Stimulated activated CD4-positive, alpha-beta T cell treated with anti-CD3 and anti-CD28 coated beads, Interleukin-1b, Interleukin-23, amount 100 ng/mL, for 4 hours (primary cell): ENCODE measurements at regions not wholly inside any gene's neighbourhood (a gene's known extent, or its start where the extent isn't known, plus 50 kb on each side); places are given as distances from the start of the nearest gene placed in this dataset.
"Not testable (repeated sequence)": the region's sequence is repeated elsewhere in the genome, so short reads cannot be mapped to it uniquely, and the experiment has no call there.

Source experiments
- DNase-seq, 2 donors: peaks; one replicate each; pipeline ENCODE4 v3.0.0-alpha.2; 2020; ENCODE audit warnings: low read depth in 2 of 2

DNA sequence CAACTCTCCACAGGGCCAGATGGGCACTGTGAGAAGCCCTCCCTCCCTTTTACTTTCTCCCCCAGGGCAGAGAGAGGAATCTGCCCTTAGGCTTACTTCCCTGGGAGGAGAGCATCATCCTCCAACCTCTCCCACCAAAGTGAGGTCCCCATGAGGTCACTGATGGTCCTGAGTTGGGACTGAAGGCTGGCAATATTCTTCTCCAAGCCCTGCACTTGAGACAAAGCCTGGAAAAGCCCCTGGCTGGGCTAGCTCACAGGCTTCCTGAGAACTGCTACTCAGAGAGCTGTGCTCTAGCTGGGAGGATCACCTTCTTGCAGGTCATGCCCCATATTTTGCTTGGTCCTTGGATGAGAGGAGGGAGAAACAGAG is 110.0 kb upstream of the MEF2A start:
- DNase-seq, result no peak

DNA sequence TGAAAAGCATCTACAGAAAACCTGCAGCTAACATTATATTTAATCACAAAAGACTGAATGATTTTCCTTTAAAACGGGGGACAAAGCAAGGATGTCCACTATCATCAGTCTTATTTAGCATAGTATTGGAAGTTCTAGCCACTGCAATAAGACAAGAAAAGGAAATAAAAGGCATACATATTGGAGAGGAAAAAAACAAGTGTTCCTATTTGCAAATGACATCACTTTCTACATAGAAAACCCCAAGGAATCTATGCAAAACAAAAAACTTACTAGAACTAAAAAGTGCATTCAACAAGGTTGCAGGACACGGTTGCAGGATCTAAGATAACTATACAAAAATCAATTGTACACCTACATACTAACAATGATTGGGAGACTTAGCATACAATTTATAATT is 101.6 kb upstream of the MEF2A start:
- DNase-seq, result no peak

DNA sequence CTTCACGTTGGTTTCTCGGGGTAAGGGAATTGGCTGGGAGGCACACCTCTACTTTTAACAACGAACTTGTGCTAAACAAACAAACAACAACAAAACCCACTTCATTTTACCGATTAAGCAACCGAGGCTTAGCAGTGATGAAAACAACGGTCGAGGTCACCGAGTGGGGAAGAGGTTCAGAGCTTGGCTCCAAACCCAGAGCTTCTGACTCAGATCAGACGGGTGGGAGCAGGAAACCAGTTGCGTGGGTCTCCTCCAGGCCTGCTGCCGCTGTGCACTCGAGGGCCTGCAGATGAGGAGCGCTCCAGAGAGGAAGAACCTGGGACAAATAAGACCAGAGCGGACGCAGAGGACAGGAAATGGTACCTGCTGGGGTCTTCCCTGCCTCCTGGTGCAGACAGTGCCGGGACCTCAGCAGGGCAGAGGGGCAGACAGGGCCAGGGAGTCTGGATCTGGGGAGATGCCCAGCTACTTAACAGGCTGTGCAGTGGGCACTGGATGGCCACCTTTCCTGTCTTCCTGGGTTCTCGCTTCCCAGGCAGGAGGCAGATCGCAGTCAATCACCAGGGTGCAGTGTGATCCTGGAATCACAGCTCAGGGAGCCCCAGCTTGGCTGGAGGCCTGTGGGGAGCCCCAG is 99.0 kb upstream of the MEF2A start:
- no peak for DNase-seq

DNA sequence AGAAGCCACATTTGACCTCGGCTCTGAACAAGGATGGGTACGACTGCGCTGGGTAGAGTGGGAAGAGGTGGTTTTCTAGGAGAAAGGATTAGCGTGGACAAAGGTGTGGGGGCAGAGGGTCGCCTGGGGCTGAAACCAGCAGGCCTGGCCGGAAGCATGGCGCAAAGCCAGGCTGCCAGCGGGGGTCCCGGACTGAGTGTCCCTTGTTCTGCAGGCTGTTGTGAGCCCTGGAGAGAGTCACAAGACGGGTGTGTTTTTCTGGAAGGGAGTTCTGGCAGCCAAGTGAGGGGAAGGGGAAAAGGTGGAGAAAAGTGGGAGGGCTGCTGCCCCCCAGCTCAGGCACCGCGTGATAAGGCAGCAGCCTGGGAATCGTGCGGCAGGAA is 98.5 kb upstream of the MEF2A start:
- no peak for DNase-seq

DNA sequence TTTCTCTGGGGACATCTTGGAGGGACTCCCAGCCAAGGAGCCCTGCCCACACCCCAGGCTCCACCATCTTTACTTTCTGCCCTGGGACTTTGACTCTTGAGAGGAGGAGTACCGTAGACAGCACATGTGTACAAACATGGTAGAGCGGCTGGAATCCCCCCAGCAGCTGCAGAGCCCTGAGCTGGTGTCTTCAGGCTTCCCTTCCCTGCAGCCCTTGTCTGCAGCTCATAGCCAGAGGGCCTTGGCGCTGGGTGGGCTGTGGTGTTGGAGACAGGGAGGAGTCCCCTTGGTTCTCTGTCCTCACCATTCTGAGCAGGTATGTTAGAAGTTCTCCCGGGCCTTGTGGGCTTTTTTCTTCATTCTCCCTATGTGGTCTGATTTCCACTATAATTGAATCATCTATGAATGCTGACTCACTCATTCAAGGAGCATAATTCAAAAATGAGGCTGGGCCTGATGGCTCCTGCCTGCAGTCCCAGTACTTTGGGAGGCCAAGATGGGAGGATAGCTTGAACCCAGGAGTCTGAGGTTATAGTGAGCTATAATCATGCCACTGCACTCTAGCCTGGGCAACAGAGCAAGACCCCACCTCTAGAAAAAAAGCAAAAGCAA is 97.8 kb upstream of the MEF2A start:
- no peak for DNase-seq

GRCh38 chr15:99470204-99470603 is 95.6 kb upstream of the MEF2A start:
- DNase-seq, result not testable (repeated sequence)

- no peak for DNase-seq
Observed at GRCh38 chr15:99472416-99473145, 93.2 kb upstream of the MEF2A start.

DNA sequence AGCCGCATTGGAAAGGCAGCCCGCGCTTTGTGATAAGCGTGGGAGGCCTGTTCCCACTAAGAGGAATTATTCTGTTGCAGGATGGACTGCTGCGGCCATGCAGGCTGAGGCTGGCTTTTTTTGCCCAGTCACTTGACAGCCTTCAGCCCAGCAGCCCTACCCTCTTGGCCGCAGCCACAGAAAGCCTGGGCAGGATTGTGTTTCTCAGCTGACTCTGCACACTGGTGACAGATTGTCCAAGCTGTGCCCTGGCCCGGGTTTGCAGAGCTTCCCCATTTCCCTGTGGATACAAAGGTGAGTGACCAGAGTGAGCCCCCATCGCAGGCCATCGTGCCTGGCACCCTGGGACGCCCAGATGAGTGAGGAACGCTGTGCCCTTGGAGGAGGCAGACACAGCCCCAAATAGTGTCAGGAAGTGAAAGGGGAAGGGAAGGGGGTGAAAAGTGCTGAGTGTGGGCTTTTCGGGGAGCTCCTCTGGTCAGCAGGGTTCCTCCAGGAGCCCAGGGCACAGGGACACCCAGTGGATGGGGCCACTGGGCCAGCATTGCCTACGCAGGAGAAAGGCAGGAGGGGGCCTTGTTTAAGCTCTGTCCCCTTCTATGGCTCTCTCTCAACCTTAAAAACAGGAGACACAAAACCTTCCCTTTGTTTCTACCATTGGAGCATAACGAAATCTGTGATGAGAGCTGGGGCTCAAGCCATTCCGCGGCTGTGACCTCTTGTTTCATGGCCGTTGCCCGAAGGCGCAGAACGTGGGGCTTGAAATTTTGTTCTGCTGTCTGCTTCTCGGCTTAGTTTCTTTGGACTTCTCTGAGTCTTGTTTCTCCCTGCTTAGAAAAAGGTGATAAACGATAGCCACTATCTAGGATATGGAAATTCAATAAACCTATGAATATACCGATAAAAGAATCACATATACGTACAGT is 91.5 kb upstream of the MEF2A start:
- DNase-seq, result no peak

- no peak for DNase-seq
Observed at GRCh38 chr15:99474909-99475753, 90.7 kb upstream of the MEF2A start.

DNA sequence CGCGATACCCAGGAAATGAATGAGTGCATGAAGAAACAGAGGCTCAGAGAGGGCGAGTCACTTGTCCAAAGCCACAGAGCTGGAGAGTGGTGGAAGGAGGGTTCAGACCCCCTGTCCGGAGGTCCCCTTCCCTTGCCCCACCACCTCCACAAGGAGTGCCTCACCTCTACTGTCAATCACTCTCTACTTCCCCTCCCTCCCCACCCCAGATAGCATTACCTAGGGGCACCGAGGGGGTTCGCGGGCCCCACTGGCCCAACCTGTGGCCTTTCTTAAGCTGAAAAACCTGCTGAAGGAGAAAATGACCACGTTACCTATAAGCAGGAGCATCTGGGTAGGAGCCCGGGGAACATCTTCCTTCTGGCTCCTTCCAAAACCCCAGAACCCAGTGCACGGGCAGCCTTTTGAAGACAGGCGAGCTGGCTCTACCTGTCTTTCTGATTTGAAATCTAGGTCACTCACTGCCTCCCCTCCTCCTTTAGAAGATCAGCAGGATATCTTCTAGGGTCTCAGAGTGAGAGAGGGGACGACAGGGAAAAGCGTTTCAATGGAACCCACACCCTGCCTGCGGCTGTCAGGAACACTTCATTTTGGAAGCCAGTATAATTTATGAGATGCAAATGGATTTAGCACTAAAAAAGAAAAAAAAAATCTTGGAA is 89.9 kb upstream of the MEF2A start:
- DNase-seq, result no peak

DNA sequence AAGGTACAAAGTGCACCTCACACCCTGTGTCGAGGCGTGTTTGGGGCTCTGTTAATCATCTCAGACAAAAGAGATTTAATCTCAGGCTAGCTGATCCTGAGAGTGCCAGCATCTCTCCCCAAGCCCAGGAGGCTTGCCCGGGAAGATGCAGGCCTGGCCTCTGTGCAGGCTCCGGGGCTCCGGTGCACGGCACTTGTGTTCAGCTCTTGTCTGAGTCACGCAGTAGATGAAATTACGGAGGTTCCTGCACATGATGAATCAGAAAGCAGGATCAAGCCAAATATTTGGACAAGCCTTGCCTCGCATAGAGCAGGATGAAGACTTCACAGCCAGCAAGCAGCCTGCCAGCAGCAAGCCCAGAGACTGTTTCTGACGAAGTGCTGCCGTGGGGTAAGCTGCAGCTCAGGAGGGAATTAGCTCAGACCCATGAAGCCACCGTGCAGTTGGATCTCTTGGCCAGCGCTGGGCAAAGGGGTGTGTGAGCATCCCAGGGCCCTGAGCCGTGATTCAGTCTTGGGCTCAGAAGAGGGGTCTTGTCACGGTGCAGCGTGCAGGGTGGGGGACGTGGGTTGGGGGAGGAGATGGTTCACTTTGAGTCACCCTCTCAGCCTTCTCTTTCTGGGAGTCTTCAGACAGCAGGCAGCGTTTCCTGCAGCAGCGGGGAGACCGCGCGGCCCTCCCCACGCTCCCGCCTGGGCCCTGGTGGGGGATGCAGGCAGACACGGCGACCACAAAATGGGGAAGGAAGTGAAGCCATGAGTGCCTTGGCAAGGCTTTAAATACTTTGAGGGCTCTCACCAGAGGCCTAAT is 89.2 kb upstream of the MEF2A start:
- peak in 1 of 2 donors; percentile 14 for DNase-seq

DNA sequence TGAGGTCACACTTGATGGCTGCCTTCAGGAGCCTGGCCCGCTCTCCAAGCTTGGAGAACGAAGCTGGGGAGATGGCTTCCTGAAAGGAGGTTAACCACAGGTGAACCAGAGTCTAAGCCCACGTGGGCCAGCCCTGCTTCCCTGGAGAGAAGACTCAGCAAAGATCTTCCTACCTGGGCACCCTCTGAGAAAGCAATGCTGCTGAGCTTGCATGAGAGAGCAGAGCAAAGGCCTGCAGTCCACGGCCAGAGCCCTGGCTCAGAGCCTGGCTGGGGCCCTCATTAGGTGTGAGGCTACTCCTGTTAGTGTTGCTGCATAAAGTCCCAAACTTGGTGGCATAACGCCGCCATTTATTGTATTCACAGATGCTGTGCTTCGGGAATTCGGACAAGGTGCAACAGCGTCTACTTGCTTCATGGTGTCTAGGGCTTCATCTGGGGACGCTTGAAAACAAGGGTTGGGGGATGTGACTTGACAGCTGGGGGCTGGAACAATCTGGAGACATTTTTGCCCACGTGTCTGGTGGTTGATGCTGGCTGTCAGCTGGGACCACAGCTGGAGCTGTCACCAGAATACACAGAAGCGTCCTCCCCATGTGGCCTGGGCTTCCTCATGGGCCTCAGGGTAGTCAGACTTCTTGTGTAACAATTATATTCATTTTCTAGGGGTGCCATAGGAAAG is 87.9 kb upstream of the MEF2A start:
- no peak for DNase-seq

DNA sequence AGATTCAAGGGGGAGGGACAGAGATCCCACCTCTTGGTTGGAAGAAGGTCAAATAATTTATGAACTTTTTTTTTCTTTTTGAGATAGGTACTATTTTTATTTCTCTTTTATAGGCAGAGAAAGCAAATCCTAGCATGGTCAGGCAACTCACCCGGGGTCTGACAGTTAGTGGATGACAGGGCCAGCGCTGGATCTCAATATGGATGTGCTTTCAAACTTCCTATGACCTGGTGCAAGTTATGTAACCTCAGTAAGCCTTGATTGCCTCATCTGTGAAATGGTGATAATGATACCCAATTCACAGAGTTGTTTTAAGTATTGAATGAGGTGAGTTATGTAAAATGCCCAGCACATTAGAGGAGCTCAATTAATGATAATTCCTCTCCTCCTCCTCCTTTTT is 86.8 kb upstream of the MEF2A start:
- DNase-seq, result no peak

- no peak for DNase-seq
Observed at GRCh38 chr15:99480016-99480810, 85.6 kb upstream of the MEF2A start.

GRCh38 chr15:99481113-99481950 is 84.5 kb upstream of the MEF2A start:
- DNase-seq, result no peak

DNA sequence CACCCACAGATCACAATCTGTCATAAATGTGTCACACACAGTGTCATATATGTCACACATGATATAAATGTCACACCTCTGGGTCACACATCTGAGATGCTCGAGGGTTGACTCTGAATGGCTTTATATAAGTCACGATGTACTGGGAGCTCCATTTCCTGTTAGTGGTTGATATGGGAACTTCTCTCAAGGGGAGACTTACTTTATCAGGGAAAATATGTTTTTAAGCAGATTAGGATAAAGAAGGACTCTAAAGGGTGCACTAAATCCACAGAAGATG is 83.9 kb upstream of the MEF2A start:
- DNase-seq, result no peak

- no peak for DNase-seq
Observed at GRCh38 chr15:99482993-99483392, 82.8 kb upstream of the MEF2A start.
